IMR-90 (cell line): ENCODE measurements at regions not wholly inside any gene's neighbourhood (a gene's known extent, or its start where the extent isn't known, plus 50 kb on each side); places are given as distances from the start of the nearest gene placed in this dataset.

Source experiments
- ATAC-seq: fragments of 200-7000 bp; cut with Tn5 transposase; 2 replicates; pipeline ENCODE4 v1.9.1; 2020; ENCODE audit warnings: low read depth, mild to moderate bottlenecking, moderate library complexity
- BruUV-seq: library from RNA; stranded (reverse); fragments of 400-500 nt; replicated peaks from 2 replicates; lab custom pipeline; 2021; lab: Mats Ljungman, UMichigan
- CTCF ChIA-PET: fragments of 300-600 bp; formaldehyde crosslinking; extraction: SDS; loops from one replicate; lab custom pipeline; 2021; ENCODE audit warnings: antibody characterized with exemption; lab: Yijun Ruan, JAX
- POLR2A ChIA-PET: fragments of 300-600 bp; sonication (Branson Sonifier 250); formaldehyde crosslinking; loops from one replicate; lab custom pipeline; 2022; ENCODE audit warnings: antibody characterized with exemption; ENCODE audit not compliant: unreplicated experiment; lab: Charles Lee
- DNase-seq: peaks from one replicate; pipeline ENCODE4 v3.0.0; 2013
- H2AFZ ChIP-seq: replicated peaks from 2 replicates; pipeline ENCODE3; 2013; ENCODE audit warnings: low read length, mild to moderate bottlenecking; ENCODE audit not compliant: poor library complexity
- H2AK5ac ChIP-seq: 2 replicates; pipeline ENCODE4 v1.6.1; 2013; ENCODE audit warnings: low read depth, low read length, inconsistent platforms
- H2AK9ac ChIP-seq: replicated peaks from 2 replicates; pipeline ENCODE3; 2013; ENCODE audit warnings: mild to moderate bottlenecking, low read depth, low read length, moderate library complexity; ENCODE audit not compliant: poor library complexity
- H2BK120ac ChIP-seq: 2 replicates; pipeline ENCODE4 v1.6.1; 2013; ENCODE audit warnings: low read depth, low read length, inconsistent platforms
- H2BK15ac ChIP-seq: 3 replicates; pipeline ENCODE4 v1.6.1; 2013; ENCODE audit warnings: low read depth, low read length, inconsistent platforms
- H2BK20ac ChIP-seq: 2 replicates; pipeline ENCODE4 v1.6.1; 2013; ENCODE audit warnings: low read depth, mild to moderate bottlenecking, inconsistent platforms, low read length, moderate library complexity
- H2BK5ac ChIP-seq: 2 replicates; pipeline ENCODE4 v1.6.1; 2013; ENCODE audit warnings: mild to moderate bottlenecking, low read depth, low read length, inconsistent platforms; ENCODE audit not compliant: poor library complexity, severe bottlenecking
- H3K14ac ChIP-seq: replicated peaks from 2 replicates; pipeline ENCODE4 v1.6.1; 2013; ENCODE audit warnings: low read depth, low read length, inconsistent platforms
- H3K18ac ChIP-seq: 2 replicates; pipeline ENCODE4 v1.6.1; 2013; ENCODE audit warnings: low read depth, low read length, control low read depth
- H3K23ac ChIP-seq: 2 replicates; pipeline ENCODE4 v1.6.1; 2013; ENCODE audit warnings: low read depth, low read length, inconsistent platforms
- H3K27ac ChIP-seq: 2 replicates; pipeline ENCODE4 v1.5.1; 2013; ENCODE audit warnings: mild to moderate bottlenecking, control low read depth, low read length; ENCODE audit not compliant: insufficient read depth
- H3K27me3 ChIP-seq: 2 replicates; pipeline ENCODE4 v1.6.1; 2013; ENCODE audit warnings: low read length; ENCODE audit not compliant: control insufficient read depth, insufficient read depth
- H3K36me3 ChIP-seq: 2 replicates; pipeline ENCODE4 v1.6.1; 2013; ENCODE audit warnings: low read length, mixed read lengths; ENCODE audit not compliant: control insufficient read depth, insufficient read depth
- H3K4ac ChIP-seq: 2 replicates; pipeline ENCODE4 v1.6.1; 2013; ENCODE audit warnings: low read depth, low read length, inconsistent platforms
- H3K4me1 ChIP-seq: 2 replicates; pipeline ENCODE4 v1.6.1; 2013; ENCODE audit warnings: low read length, mixed read lengths; ENCODE audit not compliant: control insufficient read depth, insufficient read depth
- H3K4me2 ChIP-seq: 2 replicates; pipeline ENCODE4 v1.6.1; 2013; ENCODE audit warnings: low read depth, mild to moderate bottlenecking, control low read depth, low read length, moderate library complexity
- H3K4me3 ChIP-seq: 2 replicates; pipeline ENCODE4 v1.5.1; 2013; ENCODE audit warnings: low read depth, mild to moderate bottlenecking, control low read depth, low read length, moderate library complexity; ENCODE audit not compliant: insufficient read depth
- H3K56ac ChIP-seq: 2 replicates; pipeline ENCODE4 v1.6.1; 2013; ENCODE audit warnings: low read length, inconsistent platforms; ENCODE audit not compliant: insufficient read depth; ENCODE audit errors: extremely low read depth
- H3K79me1 ChIP-seq, 2 experiments: 2 replicates each; pipeline ENCODE4 v1.6.1; 2013; ENCODE audit warnings: low read length in 2 of 2, inconsistent platforms in 1 of 2, low read depth in 1 of 2
- H3K9ac ChIP-seq: 2 replicates; pipeline ENCODE4 v1.6.1; 2013; ENCODE audit warnings: low read depth, low read length, control low read depth
- H3K9me1 ChIP-seq: 2 replicates; pipeline ENCODE4 v1.6.1; 2013; ENCODE audit warnings: low read length, inconsistent platforms; ENCODE audit not compliant: insufficient read depth
- H3K9me3 ChIP-seq: 2 replicates; pipeline ENCODE4 v1.6.1; 2013; ENCODE audit warnings: low read length; ENCODE audit not compliant: control insufficient read depth, insufficient read depth
- H4K20me1 ChIP-seq: 2 replicates; pipeline ENCODE4 v1.6.1; 2013; ENCODE audit warnings: low read length, inconsistent platforms; ENCODE audit not compliant: insufficient read depth
- H4K5ac ChIP-seq: 2 replicates; pipeline ENCODE4 v1.6.1; 2013; ENCODE audit warnings: mild to moderate bottlenecking, low read depth, low read length, control low read depth
- H4K8ac ChIP-seq, 2 experiments: 2 replicates each; pipeline ENCODE4 v1.6.1; 2013; ENCODE audit warnings: low read depth in 2 of 2, low read length in 2 of 2, control low read depth in 1 of 2, inconsistent platforms in 1 of 2
- H4K91ac ChIP-seq: 2 replicates; pipeline ENCODE4 v1.6.1; 2013; ENCODE audit warnings: low read depth, low read length, inconsistent platforms; ENCODE audit not compliant: insufficient read depth
- BHLHE40 ChIP-seq: fragments of 150-350 bp; IDR thresholded peaks from 2 replicates; pipeline ENCODE4 v1.6.1; 2016; ENCODE audit warnings: mild to moderate bottlenecking, low read depth, low read length
- CEBPB ChIP-seq: IDR thresholded peaks from 2 replicates; pipeline ENCODE4 v1.6.1; 2012; ENCODE audit warnings: low read depth, low read length, improper control_type of control experiment
- CHD1 ChIP-seq: IDR thresholded peaks from 2 replicates; pipeline ENCODE4 v1.6.1; 2012; ENCODE audit warnings: low read depth, low read length, improper control_type of control experiment
- FOS ChIP-seq: fragments of 150-350 bp; IDR thresholded peaks from 2 replicates; pipeline ENCODE4 v1.6.1; 2016; ENCODE audit warnings: low read depth, low read length
- MAFK ChIP-seq: IDR thresholded peaks from 2 replicates; pipeline ENCODE4 v1.6.1; 2012; ENCODE audit warnings: low read depth, low read length, improper control_type of control experiment
- MAZ ChIP-seq: IDR thresholded peaks from 2 replicates; pipeline ENCODE4 v1.6.1; 2012; ENCODE audit warnings: low read depth, mild to moderate bottlenecking, low read length, improper control_type of control experiment, moderate library complexity, borderline replicate concordance
- MXI1 ChIP-seq: IDR thresholded peaks from 2 replicates; pipeline ENCODE4 v1.6.1; 2012; ENCODE audit warnings: low read depth, mild to moderate bottlenecking, low read length, moderate library complexity, borderline replicate concordance
- NFE2L2 ChIP-seq: fragments of 150-350 bp; IDR thresholded peaks from 2 replicates; pipeline ENCODE4 v1.6.1; 2016; ENCODE audit warnings: low read depth, mild to moderate bottlenecking, low read length
- POLR2A ChIP-seq: IDR thresholded peaks from 2 replicates; pipeline ENCODE4 v1.6.1; 2012; ENCODE audit warnings: mild to moderate bottlenecking, low read depth, low read length
- RAD21 ChIP-seq: IDR thresholded peaks from 2 replicates; pipeline ENCODE4 v1.6.1; 2012; ENCODE audit warnings: low read length, improper control_type of control experiment
- RCOR1 ChIP-seq: IDR thresholded peaks from 2 replicates; pipeline ENCODE4 v1.6.1; 2012; ENCODE audit warnings: mild to moderate bottlenecking, low read length, improper control_type of control experiment; ENCODE audit not compliant: insufficient replicate concordance
- RFX5 ChIP-seq: IDR thresholded peaks from 2 replicates; pipeline ENCODE4 v1.8.0; 2012; ENCODE audit warnings: low read depth, mild to moderate bottlenecking, low read length, moderate library complexity
- SMC3 ChIP-seq: fragments of 150-350 bp; IDR thresholded peaks from 2 replicates; pipeline ENCODE4 v1.6.1; 2016; ENCODE audit warnings: low read depth, mild to moderate bottlenecking, antibody characterized with exemption, low read length, moderate library complexity
- WGBS, 2 experiments: methylation state at CpG; one replicate each; pipeline versions ENCODE4 v1.1.5 to v1.1.7; 2013; ENCODE audit warnings: missing lambda C conversion rate in 2 of 2; ENCODE audit not compliant: insufficient read length in 1 of 2; ENCODE audit errors: extremely low coverage in 2 of 2; 5-methylcytosine and 5-hydroxymethylcytosine counted together
- dilution Hi-C: fragments of 300-500 bp; cut with HindIII; formaldehyde crosslinking; loops from one replicate; pipeline ENCODE4 v1.14.3; 2018; ENCODE audit warnings: low sequenced_read_pairs; ENCODE audit not compliant: unreplicated experiment
- in situ Hi-C: fragments of 300-500 bp; cut with MboI; formaldehyde crosslinking; loops from 3 replicates; pipeline ENCODE4 v1.14.3; 2019; ENCODE audit warnings: low sequenced_read_pairs, inconsistent platforms, mixed read lengths
- intact Hi-C: fragments of 100-400 bp; cut with micrococcal nuclease; formaldehyde crosslinking; loops from 2 replicates; pipeline ENCODE4 v1.10.0; 2022
- TF ChIP-seq, protein P1 (sequence below): fragments of 150-350 bp; IDR thresholded peaks from 2 replicates; pipeline ENCODE4 v1.6.1; 2017; ENCODE audit warnings: mild to moderate bottlenecking, antibody characterized with exemption, low read length, low read depth
- TF ChIP-seq, protein P2 (sequence below): conservative IDR thresholded peaks from 2 replicates; pipeline ENCODE4 v1.5.1; 2012; ENCODE audit warnings: mild to moderate bottlenecking, low read depth, low read length, improper control_type of control experiment
- TF ChIP-seq, protein P3 (sequence below): fragments of 150-350 bp; IDR thresholded peaks from 2 replicates; pipeline ENCODE4 v1.6.1; 2016; ENCODE audit warnings: low read depth, mild to moderate bottlenecking, low read length, moderate library complexity, borderline replicate concordance

DNA sequence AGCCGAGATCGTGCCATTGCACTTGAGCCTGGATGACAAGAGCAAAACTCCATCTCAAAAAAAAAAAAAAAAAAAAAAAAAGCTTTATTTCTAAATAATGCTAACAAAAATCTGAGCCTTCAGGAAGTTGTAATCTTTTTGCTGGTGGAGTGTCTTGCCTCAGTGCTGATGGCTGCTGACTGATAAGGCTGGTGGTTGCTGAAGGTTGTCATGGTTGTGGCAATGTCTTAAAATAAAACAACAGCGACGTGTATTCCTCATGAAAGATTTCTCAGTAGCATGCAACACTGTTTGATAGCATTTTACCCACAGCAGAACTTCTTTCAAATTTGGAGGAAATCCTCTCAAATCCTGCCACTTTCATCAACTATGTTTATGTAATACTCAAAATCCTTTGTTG is 77.4 kb upstream of the PTPRG start:
- Histone ChIP-seq H3K23ac (no peak overlapping the region), H3K79me1 (no peaks in the 10 kb centered on the region), H3K9ac (no peak overlapping the region), H4K8ac (no peak overlapping the region), H2AK9ac (no peak overlapping the region), H3K4me2 (no peak overlapping the region), H2BK120ac (no peak overlapping the region), H3K4me3 (no peak overlapping the region), H3K9me1 (no peaks in the 10 kb centered on the region), H2AFZ (no peak overlapping the region), H3K18ac (no peak overlapping the region), H3K56ac (no peak overlapping the region), H3K4me1 (no peaks in the 10 kb centered on the region), H3K9me3 (no peaks in the 10 kb centered on the region), H2BK15ac (no peak overlapping the region), H2BK5ac (no peak overlapping the region), H2AK5ac (no peak overlapping the region), H4K5ac (no peak overlapping the region), H2BK20ac (no peak overlapping the region), H3K36me3 (no peaks in the 10 kb centered on the region), H4K20me1 (no peaks in the 10 kb centered on the region), H3K4ac (no peak overlapping the region), H3K14ac (no peak overlapping the region), H4K91ac (no peak overlapping the region), H3K27me3 (no peaks in the 10 kb centered on the region), H3K27ac (no peak overlapping the region)
- ChIA-PET CTCF (no interaction called here), POLR2A (no interaction called here)
- DNase-seq (no peak), ATAC-seq (no peak)
- WGBS, 2 experiments, result no CpG with 5 or more reads among the region's 4 CpGs
- TF ChIP-seq MAZ (no peak), CHD1 (no peak), SMC3 (no peak), POLR2A (no peak), NFE2L2 (no peak), BHLHE40 (no peak), CEBPB (no peak), MXI1 (no peak), MAFK (no peak), RFX5 (no peak), RCOR1 (no peak), FOS (no peak), RAD21 (no peak)
- TF ChIP-seq, protein P1, sequence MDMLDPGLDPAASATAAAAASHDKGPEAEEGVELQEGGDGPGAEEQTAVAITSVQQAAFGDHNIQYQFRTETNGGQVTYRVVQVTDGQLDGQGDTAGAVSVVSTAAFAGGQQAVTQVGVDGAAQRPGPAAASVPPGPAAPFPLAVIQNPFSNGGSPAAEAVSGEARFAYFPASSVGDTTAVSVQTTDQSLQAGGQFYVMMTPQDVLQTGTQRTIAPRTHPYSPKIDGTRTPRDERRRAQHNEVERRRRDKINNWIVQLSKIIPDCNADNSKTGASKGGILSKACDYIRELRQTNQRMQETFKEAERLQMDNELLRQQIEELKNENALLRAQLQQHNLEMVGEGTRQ, result no peak
- TF ChIP-seq, protein P2, sequence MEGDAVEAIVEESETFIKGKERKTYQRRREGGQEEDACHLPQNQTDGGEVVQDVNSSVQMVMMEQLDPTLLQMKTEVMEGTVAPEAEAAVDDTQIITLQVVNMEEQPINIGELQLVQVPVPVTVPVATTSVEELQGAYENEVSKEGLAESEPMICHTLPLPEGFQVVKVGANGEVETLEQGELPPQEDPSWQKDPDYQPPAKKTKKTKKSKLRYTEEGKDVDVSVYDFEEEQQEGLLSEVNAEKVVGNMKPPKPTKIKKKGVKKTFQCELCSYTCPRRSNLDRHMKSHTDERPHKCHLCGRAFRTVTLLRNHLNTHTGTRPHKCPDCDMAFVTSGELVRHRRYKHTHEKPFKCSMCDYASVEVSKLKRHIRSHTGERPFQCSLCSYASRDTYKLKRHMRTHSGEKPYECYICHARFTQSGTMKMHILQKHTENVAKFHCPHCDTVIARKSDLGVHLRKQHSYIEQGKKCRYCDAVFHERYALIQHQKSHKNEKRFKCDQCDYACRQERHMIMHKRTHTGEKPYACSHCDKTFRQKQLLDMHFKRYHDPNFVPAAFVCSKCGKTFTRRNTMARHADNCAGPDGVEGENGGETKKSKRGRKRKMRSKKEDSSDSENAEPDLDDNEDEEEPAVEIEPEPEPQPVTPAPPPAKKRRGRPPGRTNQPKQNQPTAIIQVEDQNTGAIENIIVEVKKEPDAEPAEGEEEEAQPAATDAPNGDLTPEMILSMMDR, result no peak
- TF ChIP-seq, protein P3, sequence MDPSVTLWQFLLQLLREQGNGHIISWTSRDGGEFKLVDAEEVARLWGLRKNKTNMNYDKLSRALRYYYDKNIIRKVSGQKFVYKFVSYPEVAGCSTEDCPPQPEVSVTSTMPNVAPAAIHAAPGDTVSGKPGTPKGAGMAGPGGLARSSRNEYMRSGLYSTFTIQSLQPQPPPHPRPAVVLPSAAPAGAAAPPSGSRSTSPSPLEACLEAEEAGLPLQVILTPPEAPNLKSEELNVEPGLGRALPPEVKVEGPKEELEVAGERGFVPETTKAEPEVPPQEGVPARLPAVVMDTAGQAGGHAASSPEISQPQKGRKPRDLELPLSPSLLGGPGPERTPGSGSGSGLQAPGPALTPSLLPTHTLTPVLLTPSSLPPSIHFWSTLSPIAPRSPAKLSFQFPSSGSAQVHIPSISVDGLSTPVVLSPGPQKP, result no peak
- dilution Hi-C loops (no loop called here), intact Hi-C loops (no loop called here), in situ Hi-C loops (no loop called here)
- no TSS peak for BruUV-seq
